ENCODE measurements at regions not wholly inside any gene's neighbourhood (a gene's known extent, or its start where the extent isn't known, plus 50 kb on each side); places are given as distances from the start of the nearest gene placed in this dataset.
"Not testable (repeated sequence)": the region's sequence is repeated elsewhere in the genome, so short reads cannot be mapped to it uniquely, and the experiment has no call there.

GRCh38 chr5:154603011-154603410, 125.0 kb upstream of the HAND1 start:
- intact Hi-C loops (cut with DNase I), result loop anchor here (10.0 kb wide), 1 partner anchor 138 kb away; no protein-coding TSS in a partner anchor
- TF ChIP-seq CTCF (IDR thresholded peaks at IDR 0.05) (no peak), POLR2AphosphoS5 (IDR thresholded peaks at IDR 0.05; ENCODE audit: insufficient read depth in 1 of 2, low read depth in 1 of 2) (no peak), POLR2A (IDR thresholded peaks at IDR 0.05) (no peak)
- H3K4me3 ChIP-seq, result no peak overlapping the region
- no peaks in the 10 kb centered on the region for H3K36me3 ChIP-seq
- H3K9me3 ChIP-seq, result no peaks in the 10 kb centered on the region
- DNase-seq (ENCODE audit: extremely low spot score in 2 of 2), result no peak
- H3K4me1 ChIP-seq, result peaks cover 7% of the 10 kb centered on the region
- H3K27ac ChIP-seq, result no peak overlapping the region
- no peaks in the 10 kb centered on the region for H3K27me3 ChIP-seq

- intact Hi-C loops (cut with DNase I), result loop anchor here (10.0 kb wide), 1 partner anchor 136 kb away; no protein-coding TSS in a partner anchor
Measured at GRCh38 chr5:154601014-154601413, 123.0 kb upstream of the HAND1 start.

GRCh38 chr5:154598021-154598420, 120.0 kb upstream of the HAND1 start:
- Histone ChIP-seq H3K27me3 (no peaks in the 10 kb centered on the region), H3K36me3 (no peaks in the 10 kb centered on the region), H3K27ac (no peak overlapping the region), H3K4me3 (no peak overlapping the region), H3K4me1 (no peaks in the 10 kb centered on the region), H3K9me3 (no peaks in the 10 kb centered on the region)
- TF ChIP-seq POLR2A (IDR thresholded peaks at IDR 0.05), result no peak
- intact Hi-C loops (cut with DNase I), result no loop called here
- DNase-seq (ENCODE audit: extremely low spot score in 2 of 2), result no peak

More at GRCh38 chr5:154601014-154601413, 123.0 kb upstream of the HAND1 start:
- Histone ChIP-seq H3K27me3 (no peaks in the 10 kb centered on the region), H3K4me3 (no peak overlapping the region), H3K27ac (no peak overlapping the region), H3K4me1 (peaks cover 7% of the 10 kb centered on the region), H3K9me3 (no peaks in the 10 kb centered on the region), H3K36me3 (no peaks in the 10 kb centered on the region)
- TF ChIP-seq POLR2A (IDR thresholded peaks at IDR 0.05), result no peak
- no peak for TF ChIP-seq CTCF (IDR thresholded peaks at IDR 0.05)
- no peak for TF ChIP-seq POLR2AphosphoS5 (IDR thresholded peaks at IDR 0.05; ENCODE audit: insufficient read depth in 1 of 2, low read depth in 1 of 2)
- no peak for DNase-seq (ENCODE audit: extremely low spot score in 2 of 2)

- H3K36me3 ChIP-seq; H3K27me3 ChIP-seq; intact Hi-C loops (cut with DNase I); H3K4me1 ChIP-seq; DNase-seq (ENCODE audit: extremely low spot score in 2 of 2); H3K4me3 ChIP-seq; H3K27ac ChIP-seq; H3K9me3 ChIP-seq: not testable (repeated sequence)
Measured at GRCh38 chr5:154596844-154597243, 118.8 kb upstream of the HAND1 start.

- H3K9me3 ChIP-seq, result no peaks in the 10 kb centered on the region
- TF ChIP-seq CTCF (IDR thresholded peaks at IDR 0.05) (no peak), POLR2A (IDR thresholded peaks at IDR 0.05) (no peak), POLR2AphosphoS5 (IDR thresholded peaks at IDR 0.05; ENCODE audit: insufficient read depth in 1 of 2, low read depth in 1 of 2) (no peak)
- H3K27me3 ChIP-seq, result no peaks in the 10 kb centered on the region
- no peak for DNase-seq (ENCODE audit: extremely low spot score in 2 of 2)
- H3K27ac ChIP-seq, result no peak overlapping the region
- H3K4me3 ChIP-seq, result no peak overlapping the region
- no peaks in the 10 kb centered on the region for H3K4me1 ChIP-seq
- intact Hi-C loops (cut with DNase I), result no loop called here
- H3K36me3 ChIP-seq, result no peaks in the 10 kb centered on the region
Measured at GRCh38 chr5:154595662-154596061, 117.6 kb upstream of the HAND1 start.

GRCh38 chr5:154593796-154594195, 115.8 kb upstream of the HAND1 start:
- Histone ChIP-seq H3K4me1 (no peaks in the 10 kb centered on the region), H3K27me3 (no peaks in the 10 kb centered on the region), H3K36me3 (no peaks in the 10 kb centered on the region), H3K9me3 (no peaks in the 10 kb centered on the region), H3K27ac (no peak overlapping the region), H3K4me3 (no peak overlapping the region)
- DNase-seq (ENCODE audit: extremely low spot score in 2 of 2), result no peak
- no peak for TF ChIP-seq POLR2AphosphoS5 (IDR thresholded peaks at IDR 0.05; ENCODE audit: insufficient read depth in 1 of 2, low read depth in 1 of 2)
- TF ChIP-seq POLR2A (IDR thresholded peaks at IDR 0.05), result no peak
- TF ChIP-seq CTCF (IDR thresholded peaks at IDR 0.05), result no peak
- intact Hi-C loops (cut with DNase I), result no loop called here

All from vagina (tissue), 2 donors.